Pancreas (tissue), 10 donors: ENCODE measurements at regions not wholly inside any gene's neighbourhood (a gene's known extent, or its start where the extent isn't known, plus 50 kb on each side); places are given as distances from the start of the nearest gene placed in this dataset.

Experiments
- ATAC-seq, 4 donors: fragments of 200-7000 bp; cut with Tn5 transposase; one replicate each; pipeline versions ENCODE4 v1.8.0 to v1.9.1; 2020; ENCODE audit warnings: mild to moderate bottlenecking in 4 of 4, moderate library complexity in 4 of 4
- DNase-seq, 6 donors: peaks; one replicate each; pipeline ENCODE4 v3.0.0-alpha.2; 2020
- FAIRE-seq: peaks from 2 replicates; lab custom pipeline; 2012; peaks lifted over from hg19 to GRCh38; lab: Jason Lieb, UNC
- H3K27ac ChIP-seq, 4 donors: fragments of 200-600 bp; sonication (generic); 1 replicate in 3 of 4; 2 replicates in 1 of 4; pipeline versions ENCODE4 v1.5.0 to v1.8.0; 2020
- H3K27me3 ChIP-seq, 4 donors: fragments of 200-600 bp; one replicate each; pipeline ENCODE4 v1.8.0; 2021
- H3K36me3 ChIP-seq, 3 donors: fragments of 200-600 bp; sonication (generic) in 1 of 3; one replicate each; pipeline versions ENCODE4 v1.5.0 to v1.8.0; 2020 to 2021
- H3K4me1 ChIP-seq, 3 donors: fragments of 200-600 bp; one replicate each; pipeline ENCODE4 v1.8.0; 2021
- H3K4me3 ChIP-seq, 4 donors: fragments of 200-600 bp; sonication (generic) in 2 of 4; one replicate each; pipeline versions ENCODE4 v1.5.0 to v1.8.0; 2020 to 2021
- H3K9me3 ChIP-seq, 4 donors: fragments of 200-600 bp; one replicate each; pipeline ENCODE4 v1.8.0; 2021
- WGBS, 2 donors: extraction: QIAGEN DNeasy Blood & Tissue Kit; methylation state at CpG; one replicate each; pipeline ENCODE4 v1.1.7; 2013; 5-methylcytosine and 5-hydroxymethylcytosine counted together
- intact Hi-C, 3 donors: fragments of 100-400 bp; cut with DNase I; formaldehyde crosslinking; loops; one replicate each; pipeline versions ENCODE4 v1.11.1 to v1.14.2; 2022
- TF ChIP-seq, protein P1 (sequence below), 4 donors: fragments of 200-600 bp; sonication (generic) in 3 of 4; IDR thresholded peaks; one replicate each; pipeline versions ENCODE4 v1.5.0 to v1.8.0; 2021; ENCODE audit warnings: antibody characterized with exemption in 4 of 4
- donor health status: healthy with polysubstance abuse.
- donor health status: DM: no; HTN: no; CAD: no; lungs with moderate emphysema.
- donor health status: DM: no; HTN: no; CAD: no.
- donor health status: control.
- donor health status: control.
- donor health status: Bipolar disorder and iron deficiency.
- donor health status: DM: yes; HTN: yes; CAD: no.
- donor health status: DM: no; HTN: no; CAD: no.
- donor health status: DM: no; HTN: no; CAD: no.
- donor health status: DM: yes; HTN: yes; CAD: no.

GRCh38 chr21:27306206-27306605, 339.3 kb upstream of the ADAMTS5 start:
- Histone ChIP-seq H3K36me3 (no peaks in the 10 kb centered on the region), H3K27me3 (no peaks in the 10 kb centered on the region), H3K4me3 (no peak overlapping the region), H3K27ac (no peak overlapping the region), H3K4me1 (no peaks in the 10 kb centered on the region), H3K9me3 (no peaks in the 10 kb centered on the region)
- intact Hi-C loops: no loop called here
- DNase-seq (no peak), FAIRE-seq (no peak), ATAC-seq (no peak)
- TF ChIP-seq, protein P1, sequence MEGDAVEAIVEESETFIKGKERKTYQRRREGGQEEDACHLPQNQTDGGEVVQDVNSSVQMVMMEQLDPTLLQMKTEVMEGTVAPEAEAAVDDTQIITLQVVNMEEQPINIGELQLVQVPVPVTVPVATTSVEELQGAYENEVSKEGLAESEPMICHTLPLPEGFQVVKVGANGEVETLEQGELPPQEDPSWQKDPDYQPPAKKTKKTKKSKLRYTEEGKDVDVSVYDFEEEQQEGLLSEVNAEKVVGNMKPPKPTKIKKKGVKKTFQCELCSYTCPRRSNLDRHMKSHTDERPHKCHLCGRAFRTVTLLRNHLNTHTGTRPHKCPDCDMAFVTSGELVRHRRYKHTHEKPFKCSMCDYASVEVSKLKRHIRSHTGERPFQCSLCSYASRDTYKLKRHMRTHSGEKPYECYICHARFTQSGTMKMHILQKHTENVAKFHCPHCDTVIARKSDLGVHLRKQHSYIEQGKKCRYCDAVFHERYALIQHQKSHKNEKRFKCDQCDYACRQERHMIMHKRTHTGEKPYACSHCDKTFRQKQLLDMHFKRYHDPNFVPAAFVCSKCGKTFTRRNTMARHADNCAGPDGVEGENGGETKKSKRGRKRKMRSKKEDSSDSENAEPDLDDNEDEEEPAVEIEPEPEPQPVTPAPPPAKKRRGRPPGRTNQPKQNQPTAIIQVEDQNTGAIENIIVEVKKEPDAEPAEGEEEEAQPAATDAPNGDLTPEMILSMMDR (IDR thresholded peaks at IDR 0.05): no peak

DNA sequence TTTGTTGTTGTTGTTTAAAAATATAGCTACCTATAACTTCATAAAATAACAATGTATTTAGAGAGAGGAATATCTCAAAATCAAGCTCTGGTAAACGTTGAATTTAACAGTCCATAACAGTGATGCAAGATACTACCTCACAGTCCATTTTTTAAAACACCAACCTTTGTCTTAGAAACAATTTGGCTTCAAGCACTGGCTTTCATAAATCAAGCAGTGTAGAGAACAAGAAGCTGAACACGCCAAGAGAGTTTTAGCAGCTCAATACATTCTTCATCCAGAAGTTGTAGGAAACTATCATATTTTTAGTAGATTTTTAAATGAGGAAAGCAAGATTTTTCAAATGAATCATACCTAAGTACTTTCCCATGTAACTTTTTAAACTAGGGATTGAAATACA, 334.3 kb upstream of the ADAMTS5 start:
- intact Hi-C loops: no loop called here
- FAIRE-seq (no peak), DNase-seq (no peak), ATAC-seq (no peak)
- TF ChIP-seq, protein P1 (IDR thresholded peaks at IDR 0.05): no peak
- H3K36me3 ChIP-seq: no peaks in the 10 kb centered on the region
- H3K4me1 ChIP-seq: no peaks in the 10 kb centered on the region
- no peaks in the 10 kb centered on the region for H3K27me3 ChIP-seq
- no peaks in the 10 kb centered on the region for H3K9me3 ChIP-seq
- H3K27ac ChIP-seq: no peak overlapping the region
- no peak overlapping the region for H3K4me3 ChIP-seq
- WGBS, 2 donors: 62 to 71% methylated on average over 2 of the region's 2 CpGs

GRCh38 chr21:27300770-27301169, 333.9 kb upstream of the ADAMTS5 start:
- Histone ChIP-seq H3K9me3 (no peaks in the 10 kb centered on the region), H3K27ac (no peak overlapping the region), H3K27me3 (no peaks in the 10 kb centered on the region), H3K4me3 (no peak overlapping the region), H3K4me1 (no peaks in the 10 kb centered on the region), H3K36me3 (no peaks in the 10 kb centered on the region)
- no peak for FAIRE-seq
- TF ChIP-seq, protein P1 (IDR thresholded peaks at IDR 0.05): no peak
- ATAC-seq: no peak
- intact Hi-C loops: no loop called here
- WGBS, 2 donors: 92 to 95% methylated on average over 2 of the region's 2 CpGs
- no peak for DNase-seq

DNA sequence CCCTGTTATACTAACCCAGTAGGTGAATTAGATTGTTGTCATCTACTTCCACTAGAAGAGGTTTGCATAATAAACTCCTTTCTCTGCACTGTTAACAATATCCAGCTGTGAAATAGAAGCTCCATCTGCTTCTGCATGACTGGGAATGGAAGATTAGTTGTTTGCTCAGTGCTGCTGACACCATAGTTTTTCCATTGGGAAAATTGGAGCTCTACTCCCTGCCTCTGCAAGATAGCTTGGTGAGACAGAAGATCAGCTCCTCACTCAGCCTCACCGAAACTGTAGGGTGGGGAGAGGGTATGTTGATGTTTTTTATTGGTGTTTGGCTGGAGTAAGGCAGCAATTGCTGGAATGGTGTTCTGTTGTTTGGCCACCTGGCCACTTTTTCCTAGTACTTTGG, 331.6 kb upstream of the ADAMTS5 start:
- TF ChIP-seq, protein P1 (IDR thresholded peaks at IDR 0.05): no peak
- H3K4me1 ChIP-seq: no peaks in the 10 kb centered on the region
- FAIRE-seq: no peak
- no peak for DNase-seq
- intact Hi-C loops: no loop called here
- H3K4me3 ChIP-seq: no peak overlapping the region
- H3K27ac ChIP-seq: no peak overlapping the region
- ATAC-seq: peak in 3 of 4 donors; percentile 12 to 67 (median 63)
- no peaks in the 10 kb centered on the region for H3K9me3 ChIP-seq
- H3K27me3 ChIP-seq: no peaks in the 10 kb centered on the region
- WGBS, 2 donors: 84 to 90% methylated on average over 1 of the region's 1 CpG
- H3K36me3 ChIP-seq: no peaks in the 10 kb centered on the region

- Histone ChIP-seq H3K4me3 (no peak overlapping the region), H3K27me3 (no peaks in the 10 kb centered on the region), H3K9me3 (no peaks in the 10 kb centered on the region), H3K27ac (no peak overlapping the region), H3K36me3 (no peaks in the 10 kb centered on the region), H3K4me1 (peaks cover 0 to 8% (median 0%) of the 10 kb centered on the region in 3 donors)
- DNase-seq: no peak
- intact Hi-C loops: no loop called here
- 83 to 89% methylated on average over 1 of the region's 1 CpG for WGBS, 2 donors
- TF ChIP-seq, protein P1 (IDR thresholded peaks at IDR 0.05): no peak
- no peak for ATAC-seq
- no peak for FAIRE-seq
These were observed 326.4 kb upstream of the ADAMTS5 start for GRCh38 chr21:27293239-27293638.
